HCT116 (cell line): ENCODE measurements at regions not wholly inside any gene's neighbourhood (a gene's known extent, or its start where the extent isn't known, plus 50 kb on each side); places are given as distances from the start of the nearest gene placed in this dataset.

Source experiments
- ATAC-seq: fragments of 200-7000 bp; cut with Tn5 transposase; 2 replicates; pipeline ENCODE4 v1.9.1; 2020; ENCODE audit warnings: mild to moderate bottlenecking, moderate library complexity
- BruUV-seq: library from RNA; stranded (reverse); fragments of 400-500 nt; replicated peaks from 2 replicates; lab custom pipeline; 2021; lab: Mats Ljungman, UMichigan
- CTCF ChIA-PET: fragments of 300-600 bp; sonication (Branson Sonifier 250); formaldehyde crosslinking; loops from one replicate; lab custom pipeline; 2021; ENCODE audit warnings: antibody characterized with exemption; lab: Charles Lee
- POLR2A ChIA-PET: fragments of 300-600, 350-600 bp; sonication (Branson Sonifier 250); formaldehyde crosslinking; loops from one replicate; lab custom pipeline; 2021; ENCODE audit warnings: antibody characterized with exemption; lab: Charles Lee
- RAD21 ChIA-PET, 2 experiments: fragments of 300-600 bp; sonication (Branson Sonifier 250); formaldehyde crosslinking; loops; one replicate each; lab custom pipeline; 2023; ENCODE audit warnings: low total read pairs in 2 of 2; ENCODE audit not compliant: uncharacterized antibody in 2 of 2, unreplicated experiment in 2 of 2, low non-redundant PET in 1 of 2; lab: Charles Lee
- DNase-seq: peaks from one replicate; pipeline ENCODE4 v3.0.0-alpha.2; 2010; ENCODE audit warnings: low read depth, low spot score
- H2AFZ ChIP-seq: fragments of 200-600 bp; shearing (Covaris generic), sonication (generic); 2 replicates; pipeline ENCODE4 v1.6.1; 2017; ENCODE audit warnings: low read depth, mixed run types, mixed read lengths, antibody characterized with exemption, low read length; ENCODE audit not compliant: poor library complexity, severe bottlenecking
- H3K27ac ChIP-seq: 2 replicates; pipeline ENCODE4 v1.5.1; 2012; ENCODE audit warnings: low read depth, low read length
- H3K27me3 ChIP-seq: fragments of 200-600 bp; sonication (generic); 2 replicates; pipeline ENCODE4 v1.6.1; 2016; ENCODE audit warnings: mixed run types, low read length, mixed read lengths; ENCODE audit not compliant: insufficient read depth
- H3K36me3 ChIP-seq, 2 experiments: fragments of 200-500 bp in 1 of 2; fragments of 200-600 bp in 1 of 2; sonication (Bioruptor generic) in 1 of 2; sonication (generic) in 1 of 2; 2 replicates each; pipeline versions ENCODE4 v1.5.1 to v1.6.1; 2014 to 2016; ENCODE audit warnings: low read length in 2 of 2, inconsistent platforms in 1 of 2, mixed read lengths in 1 of 2, mixed run types in 1 of 2; ENCODE audit not compliant: insufficient read depth in 2 of 2, control insufficient read depth in 1 of 2
- H3K4me1 ChIP-seq, 2 experiments: fragments of 200-600 bp in 1 of 2; sonication (generic) in 1 of 2; 2 replicates each; pipeline versions ENCODE4 v1.5.1 to v1.6.1; 2012 to 2017; ENCODE audit warnings: low read length in 2 of 2, inconsistent platforms in 1 of 2, mild to moderate bottlenecking in 1 of 2, mixed read lengths in 1 of 2, mixed run types in 1 of 2, moderate library complexity in 1 of 2; ENCODE audit not compliant: insufficient read depth in 2 of 2, control insufficient read depth in 1 of 2
- H3K4me2 ChIP-seq: fragments of 200-600 bp; sonication (generic); 2 replicates; pipeline ENCODE4 v1.6.1; 2017; ENCODE audit warnings: mixed run types, low read length, mixed read lengths
- H3K4me3 ChIP-seq, 2 experiments: fragments of 200-600 bp in 1 of 2; sonication (generic) in 1 of 2; replicated peaks in 1 of 2; 2 replicates each; pipeline ENCODE4 v1.5.1; 2011 to 2016; ENCODE audit warnings: low read length in 2 of 2, control low read depth in 1 of 2, low read depth in 1 of 2, mild to moderate bottlenecking in 1 of 2, mixed read lengths in 1 of 2, mixed run types in 1 of 2
- H3K79me2 ChIP-seq: fragments of 200-600 bp; sonication (generic); 2 replicates; pipeline ENCODE4 v1.6.1; 2017; ENCODE audit warnings: mild to moderate bottlenecking, mixed run types, low read length, moderate library complexity, mixed read lengths; ENCODE audit not compliant: insufficient read depth
- H3K9ac ChIP-seq: fragments of 200-600 bp; sonication (generic); 2 replicates; pipeline ENCODE4 v1.6.1; 2016; ENCODE audit warnings: low read length, mixed read lengths
- H3K9me2 ChIP-seq: fragments of 200-600 bp; sonication (generic), shearing (Covaris generic); 2 replicates; pipeline ENCODE4 v1.6.1; 2017; ENCODE audit warnings: mixed run types, mild to moderate bottlenecking, moderate library complexity; ENCODE audit not compliant: insufficient read depth
- H3K9me3 ChIP-seq, 2 experiments: fragments of 200-500 bp in 1 of 2; fragments of 200-600 bp in 1 of 2; sonication (Bioruptor generic) in 1 of 2; sonication (generic) in 1 of 2; 2 replicates each; pipeline ENCODE4 v1.6.1; 2014 to 2017; ENCODE audit warnings: low read length in 2 of 2, mixed read lengths in 2 of 2, inconsistent platforms in 1 of 2, low read depth in 1 of 2, mild to moderate bottlenecking in 1 of 2, mixed run types in 1 of 2, moderate library complexity in 1 of 2; ENCODE audit not compliant: control insufficient read depth in 1 of 2, insufficient read depth in 1 of 2
- H4K20me1 ChIP-seq: fragments of 200-600 bp; sonication (generic), shearing (Covaris generic); 2 replicates; pipeline ENCODE4 v1.6.1; 2017; ENCODE audit warnings: mixed run types, mild to moderate bottlenecking, moderate library complexity; ENCODE audit not compliant: insufficient read depth
- CBX3 ChIP-seq: IDR thresholded peaks from 2 replicates; pipeline ENCODE4 v1.6.1; 2012; ENCODE audit warnings: low read depth
- CEBPB ChIP-seq: IDR thresholded peaks from 2 replicates; pipeline ENCODE4 v1.6.1; 2012; ENCODE audit warnings: low read depth
- EZH2 ChIP-seq: fragments of 200-600 bp; sonication (generic); IDR thresholded peaks from 2 replicates; pipeline ENCODE4 v1.6.1; 2017; ENCODE audit warnings: antibody characterized with exemption, mixed run types
- EZH2phosphoT487 ChIP-seq: fragments of 200-600 bp; IDR thresholded peaks from 2 replicates; pipeline ENCODE4 v1.6.1; 2018; ENCODE audit warnings: antibody characterized with exemption, borderline replicate concordance
- JUND ChIP-seq: IDR thresholded peaks from 2 replicates; pipeline ENCODE4 v1.6.1; 2012
- POLR2A ChIP-seq: IDR thresholded peaks from 2 replicates; pipeline ENCODE4 v1.7.0; 2011; ENCODE audit warnings: borderline replicate concordance; ENCODE audit not compliant: insufficient read depth, insufficient read length; ENCODE audit errors: extremely low read depth
- RAD21 ChIP-seq: IDR thresholded peaks from 2 replicates; pipeline ENCODE4 v1.6.1; 2012; ENCODE audit warnings: low read depth, mild to moderate bottlenecking
- SIN3A ChIP-seq: IDR thresholded peaks from 2 replicates; pipeline ENCODE4 v1.6.1; 2012; ENCODE audit warnings: low read depth
- SRF ChIP-seq: IDR thresholded peaks from 2 replicates; pipeline ENCODE4 v1.6.1; 2012; ENCODE audit warnings: low read depth
- ZFX ChIP-seq: fragments of 450-650 bp; IDR thresholded peaks from 2 replicates; pipeline ENCODE4 v1.6.1; 2017
- ZNF274 ChIP-seq: fragments of 200-500 bp; sonication (Bioruptor generic); IDR thresholded peaks from 2 replicates; pipeline ENCODE4 v1.6.1; 2014; ENCODE audit warnings: mild to moderate bottlenecking, low read depth, low read length, inconsistent platforms
- intact Hi-C: fragments of 100-400 bp; cut with micrococcal nuclease; formaldehyde crosslinking; loops from 2 replicates; pipeline ENCODE4 v1.10.0; 2022
- TF ChIP-seq, protein P1 (sequence below): IDR thresholded peaks from 2 replicates; pipeline ENCODE4 v1.6.1; 2011; ENCODE audit warnings: mild to moderate bottlenecking, low read length, moderate library complexity; ENCODE audit not compliant: insufficient replicate concordance; ENCODE audit errors: extremely low read depth
- TF ChIP-seq, protein P2 (sequence below): IDR thresholded peaks from 2 replicates; pipeline ENCODE4 v1.6.1; 2012

DNA sequence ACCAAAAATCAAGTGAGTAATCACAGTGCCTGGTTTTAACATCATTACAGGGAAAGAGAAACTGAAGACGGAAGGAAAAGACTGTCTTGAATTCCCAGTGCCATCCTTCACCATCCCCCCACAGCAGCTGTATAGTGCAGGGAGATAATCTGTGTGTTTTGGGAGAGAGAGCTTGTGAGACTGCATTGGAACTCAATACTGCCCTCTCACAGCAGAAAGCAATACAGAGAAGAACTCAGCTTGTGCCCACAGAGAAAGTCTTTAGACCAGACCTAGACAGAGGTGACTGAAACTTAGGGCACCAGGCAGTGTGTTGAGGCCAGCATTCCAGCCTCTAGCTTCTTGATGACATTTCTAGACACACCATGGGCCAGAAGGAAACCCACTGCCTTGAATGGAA is 754.7 kb upstream of the CDH6 start:
- Histone ChIP-seq H2AFZ (no peak overlapping the region), H3K4me1 (no peaks in the 10 kb centered on the region), H3K9me2 (no peaks in the 10 kb centered on the region), H3K36me3 (no peaks in the 10 kb centered on the region), H3K4me3 (no peak overlapping the region), H3K9me3 (peaks cover 20 to 24% of the 10 kb centered on the region in 2 experiments; a peak in 2 of 4 replicates), H3K27ac (no peak overlapping the region), H4K20me1 (no peaks in the 10 kb centered on the region), H3K4me2 (no peak overlapping the region), H3K79me2 (no peaks in the 10 kb centered on the region), H3K27me3 (no peaks in the 10 kb centered on the region), H3K9ac (no peak overlapping the region)
- ATAC-seq (no peak), DNase-seq (no peak)
- ChIA-PET CTCF (no interaction called here), POLR2A (no interaction called here), RAD21 (no interaction called here)
- intact Hi-C loops, result no loop called here
- no TSS peak for BruUV-seq
- TF ChIP-seq JUND (no peak), CEBPB (no peak), SIN3A (no peak), SRF (no peak), CBX3 (no peak), EZH2 (no peak), RAD21 (no peak), POLR2A (no peak), EZH2phosphoT487 (no peak), ZNF274 (no peak), ZFX (no peak)
- TF ChIP-seq, protein P1, sequence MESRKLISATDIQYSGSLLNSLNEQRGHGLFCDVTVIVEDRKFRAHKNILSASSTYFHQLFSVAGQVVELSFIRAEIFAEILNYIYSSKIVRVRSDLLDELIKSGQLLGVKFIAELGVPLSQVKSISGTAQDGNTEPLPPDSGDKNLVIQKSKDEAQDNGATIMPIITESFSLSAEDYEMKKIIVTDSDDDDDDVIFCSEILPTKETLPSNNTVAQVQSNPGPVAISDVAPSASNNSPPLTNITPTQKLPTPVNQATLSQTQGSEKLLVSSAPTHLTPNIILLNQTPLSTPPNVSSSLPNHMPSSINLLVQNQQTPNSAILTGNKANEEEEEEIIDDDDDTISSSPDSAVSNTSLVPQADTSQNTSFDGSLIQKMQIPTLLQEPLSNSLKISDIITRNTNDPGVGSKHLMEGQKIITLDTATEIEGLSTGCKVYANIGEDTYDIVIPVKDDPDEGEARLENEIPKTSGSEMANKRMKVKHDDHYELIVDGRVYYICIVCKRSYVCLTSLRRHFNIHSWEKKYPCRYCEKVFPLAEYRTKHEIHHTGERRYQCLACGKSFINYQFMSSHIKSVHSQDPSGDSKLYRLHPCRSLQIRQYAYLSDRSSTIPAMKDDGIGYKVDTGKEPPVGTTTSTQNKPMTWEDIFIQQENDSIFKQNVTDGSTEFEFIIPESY, result no peak
- TF ChIP-seq, protein P2, sequence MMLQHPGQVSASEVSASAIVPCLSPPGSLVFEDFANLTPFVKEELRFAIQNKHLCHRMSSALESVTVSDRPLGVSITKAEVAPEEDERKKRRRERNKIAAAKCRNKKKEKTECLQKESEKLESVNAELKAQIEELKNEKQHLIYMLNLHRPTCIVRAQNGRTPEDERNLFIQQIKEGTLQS, result no peak
